ENCODE measurements at regions not wholly inside any gene's neighbourhood (a gene's known extent, or its start where the extent isn't known, plus 50 kb on each side); places are given as distances from the start of the nearest gene placed in this dataset.

- no peak for DNase-seq
Observed at GRCh38 chr6:144997996-144998395, 712.9 kb downstream of the UTRN start.

- no peak for DNase-seq
Observed at GRCh38 chr6:144999127-144999526, 714.0 kb downstream of the UTRN start.

- DNase-seq: no peak
Observed at GRCh38 chr6:145003145-145003544, 718.0 kb downstream of the UTRN start.

- no peak for DNase-seq
Observed at GRCh38 chr6:145006914-145007313, 721.8 kb downstream of the UTRN start.

GRCh38 chr6:145008715-145009114 is 723.6 kb downstream of the UTRN start:
- DNase-seq: no peak

GRCh38 chr6:145009711-145010110 is 724.6 kb downstream of the UTRN start:
- DNase-seq: no peak

- DNase-seq: no peak
Observed at GRCh38 chr6:145012039-145012662, 723.2 kb downstream of the EPM2A start.

GRCh38 chr6:145015739-145016558 is 719.4 kb downstream of the EPM2A start:
- DNase-seq: no peak

- DNase-seq: no peak
Observed at GRCh38 chr6:145017051-145017450, 718.3 kb downstream of the EPM2A start.

GRCh38 chr6:145017516-145017915 is 717.8 kb downstream of the EPM2A start:
- DNase-seq: no peak

- DNase-seq: no peak
Observed at GRCh38 chr6:145018027-145018426, 717.3 kb downstream of the EPM2A start.

GRCh38 chr6:145020114-145020513 is 715.2 kb downstream of the EPM2A start:
- no peak for DNase-seq

- no peak for DNase-seq
Observed at GRCh38 chr6:145020543-145020942, 714.8 kb downstream of the EPM2A start.

GRCh38 chr6:145022199-145022796 is 713.0 kb downstream of the EPM2A start:
- DNase-seq: peak; percentile 66

- DNase-seq: peak; percentile 20
Observed at GRCh38 chr6:145023116-145023726, 712.1 kb downstream of the EPM2A start.

GRCh38 chr6:145025488-145025887 is 709.8 kb downstream of the EPM2A start:
- DNase-seq: no peak

- no peak for DNase-seq
Observed at GRCh38 chr6:145026267-145026679, 709.0 kb downstream of the EPM2A start.

- peak; percentile 48 for DNase-seq
Observed at GRCh38 chr6:145028144-145028818, 707.0 kb downstream of the EPM2A start.

- no peak for DNase-seq
Observed at GRCh38 chr6:145031001-145031400, 704.3 kb downstream of the EPM2A start.

- no peak for DNase-seq
Observed at GRCh38 chr6:145031962-145032361, 703.4 kb downstream of the EPM2A start.

- DNase-seq: no peak
Observed at GRCh38 chr6:145032562-145033145, 702.7 kb downstream of the EPM2A start.

GRCh38 chr6:145034664-145035063 is 700.7 kb downstream of the EPM2A start:
- peak; percentile 45 for DNase-seq

- no peak for DNase-seq
Observed at GRCh38 chr6:145036236-145036635, 699.1 kb downstream of the EPM2A start.
